HL-60 (cell line): ENCODE measurements at regions not wholly inside any gene's neighbourhood (a gene's known extent, or its start where the extent isn't known, plus 50 kb on each side); places are given as distances from the start of the nearest gene placed in this dataset.

Experiments
- DNase-seq, 2 experiments: peaks; one replicate each; pipeline ENCODE4 v3.0.0-alpha.2; 2010 to 2020; ENCODE audit warnings: low read depth in 1 of 2, low spot score in 1 of 2
- H3K27ac ChIP-seq: fragments of 250-450 bp; sonication (Bioruptor Pico); replicated peaks from 2 replicates; pipeline ENCODE4 v1.5.1; 2020; ENCODE audit warnings: mild to moderate bottlenecking, moderate library complexity
- H3K27me3 ChIP-seq: fragments of 250-450 bp; sonication (Bioruptor Pico); 2 replicates; pipeline ENCODE4 v1.5.1; 2021; ENCODE audit warnings: mild to moderate bottlenecking, moderate library complexity; ENCODE audit not compliant: insufficient read depth, poor library complexity, severe bottlenecking
- H3K4me3 ChIP-seq: replicated peaks from 2 replicates; pipeline ENCODE4 v1.5.1; 2011; ENCODE audit warnings: mild to moderate bottlenecking, control low read depth, low read length; ENCODE audit not compliant: insufficient read depth
- GABPA ChIP-seq: IDR thresholded peaks from 2 replicates; pipeline ENCODE4 v1.6.1; 2012; ENCODE audit warnings: low read depth
- POLR2AphosphoS5 ChIP-seq: IDR thresholded peaks from 2 replicates; pipeline ENCODE4 v1.6.1; 2012; ENCODE audit warnings: low read depth
- SPI1 ChIP-seq: IDR thresholded peaks from 2 replicates; pipeline ENCODE4 v1.6.1; 2012; ENCODE audit warnings: low read depth, mild to moderate bottlenecking, borderline replicate concordance
- TF ChIP-seq, protein P1 (sequence below): IDR thresholded peaks from 2 replicates; pipeline ENCODE4 v1.6.1; 2012; ENCODE audit warnings: low read depth; ENCODE audit not compliant: insufficient replicate concordance
- TF ChIP-seq, protein P2 (sequence below): IDR thresholded peaks from one replicate; pipeline ENCODE4 v1.5.1; 2011; ENCODE audit warnings: low read length, control low read depth, inconsistent platforms; ENCODE audit not compliant: insufficient read depth

DNA sequence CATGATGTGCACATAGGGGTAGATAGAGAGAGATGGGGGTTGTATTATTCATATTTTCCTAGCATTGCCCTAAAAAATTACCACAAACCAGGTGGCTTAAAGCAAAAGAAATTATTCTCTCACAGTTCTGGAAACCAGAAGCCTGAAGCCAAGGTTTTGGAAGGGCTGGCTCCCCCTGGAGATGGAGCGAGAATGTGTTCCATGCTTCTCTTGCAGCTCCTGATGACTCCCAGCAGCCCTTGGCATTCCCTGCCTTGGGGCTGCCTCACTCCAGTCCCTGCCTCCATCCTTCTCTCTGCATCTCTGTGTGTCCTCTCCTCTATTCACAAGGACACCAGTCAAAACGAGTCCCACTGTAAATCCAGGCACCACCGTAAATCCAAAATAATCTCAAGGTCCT, 91.5 kb upstream of the FAM174B start:
- DNase-seq: no peak
- Histone ChIP-seq H3K27me3 (no peaks in the 10 kb centered on the region), H3K4me3 (no peak overlapping the region), H3K27ac (no peak overlapping the region)
- TF ChIP-seq POLR2AphosphoS5: no peak

DNA sequence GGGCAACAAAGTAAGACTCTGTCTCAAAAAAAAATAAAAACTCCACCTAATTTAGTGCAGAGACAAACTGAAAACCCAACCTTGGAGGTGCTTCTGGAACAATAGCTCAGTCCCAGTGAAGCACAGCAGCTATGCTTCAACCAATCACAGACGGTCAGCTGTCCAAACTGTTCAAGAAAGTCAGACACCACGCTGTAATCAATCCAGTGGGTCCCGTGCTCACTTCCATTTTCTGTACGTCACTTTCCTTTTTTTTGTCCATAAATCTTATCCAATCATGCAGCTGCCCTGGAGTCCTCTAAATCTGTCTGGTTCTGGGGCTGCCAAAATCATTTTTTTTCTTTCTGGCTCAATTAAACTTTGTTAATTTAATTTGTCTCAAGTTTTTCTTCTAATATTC, 93.6 kb upstream of the FAM174B start:
- Histone ChIP-seq H3K4me3 (no peak overlapping the region), H3K27ac (no peak overlapping the region), H3K27me3 (no peaks in the 10 kb centered on the region)
- no peak for TF ChIP-seq SPI1
- TF ChIP-seq, protein P1, sequence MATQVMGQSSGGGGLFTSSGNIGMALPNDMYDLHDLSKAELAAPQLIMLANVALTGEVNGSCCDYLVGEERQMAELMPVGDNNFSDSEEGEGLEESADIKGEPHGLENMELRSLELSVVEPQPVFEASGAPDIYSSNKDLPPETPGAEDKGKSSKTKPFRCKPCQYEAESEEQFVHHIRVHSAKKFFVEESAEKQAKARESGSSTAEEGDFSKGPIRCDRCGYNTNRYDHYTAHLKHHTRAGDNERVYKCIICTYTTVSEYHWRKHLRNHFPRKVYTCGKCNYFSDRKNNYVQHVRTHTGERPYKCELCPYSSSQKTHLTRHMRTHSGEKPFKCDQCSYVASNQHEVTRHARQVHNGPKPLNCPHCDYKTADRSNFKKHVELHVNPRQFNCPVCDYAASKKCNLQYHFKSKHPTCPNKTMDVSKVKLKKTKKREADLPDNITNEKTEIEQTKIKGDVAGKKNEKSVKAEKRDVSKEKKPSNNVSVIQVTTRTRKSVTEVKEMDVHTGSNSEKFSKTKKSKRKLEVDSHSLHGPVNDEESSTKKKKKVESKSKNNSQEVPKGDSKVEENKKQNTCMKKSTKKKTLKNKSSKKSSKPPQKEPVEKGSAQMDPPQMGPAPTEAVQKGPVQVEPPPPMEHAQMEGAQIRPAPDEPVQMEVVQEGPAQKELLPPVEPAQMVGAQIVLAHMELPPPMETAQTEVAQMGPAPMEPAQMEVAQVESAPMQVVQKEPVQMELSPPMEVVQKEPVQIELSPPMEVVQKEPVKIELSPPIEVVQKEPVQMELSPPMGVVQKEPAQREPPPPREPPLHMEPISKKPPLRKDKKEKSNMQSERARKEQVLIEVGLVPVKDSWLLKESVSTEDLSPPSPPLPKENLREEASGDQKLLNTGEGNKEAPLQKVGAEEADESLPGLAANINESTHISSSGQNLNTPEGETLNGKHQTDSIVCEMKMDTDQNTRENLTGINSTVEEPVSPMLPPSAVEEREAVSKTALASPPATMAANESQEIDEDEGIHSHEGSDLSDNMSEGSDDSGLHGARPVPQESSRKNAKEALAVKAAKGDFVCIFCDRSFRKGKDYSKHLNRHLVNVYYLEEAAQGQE: no peak
- TF ChIP-seq, protein P2, sequence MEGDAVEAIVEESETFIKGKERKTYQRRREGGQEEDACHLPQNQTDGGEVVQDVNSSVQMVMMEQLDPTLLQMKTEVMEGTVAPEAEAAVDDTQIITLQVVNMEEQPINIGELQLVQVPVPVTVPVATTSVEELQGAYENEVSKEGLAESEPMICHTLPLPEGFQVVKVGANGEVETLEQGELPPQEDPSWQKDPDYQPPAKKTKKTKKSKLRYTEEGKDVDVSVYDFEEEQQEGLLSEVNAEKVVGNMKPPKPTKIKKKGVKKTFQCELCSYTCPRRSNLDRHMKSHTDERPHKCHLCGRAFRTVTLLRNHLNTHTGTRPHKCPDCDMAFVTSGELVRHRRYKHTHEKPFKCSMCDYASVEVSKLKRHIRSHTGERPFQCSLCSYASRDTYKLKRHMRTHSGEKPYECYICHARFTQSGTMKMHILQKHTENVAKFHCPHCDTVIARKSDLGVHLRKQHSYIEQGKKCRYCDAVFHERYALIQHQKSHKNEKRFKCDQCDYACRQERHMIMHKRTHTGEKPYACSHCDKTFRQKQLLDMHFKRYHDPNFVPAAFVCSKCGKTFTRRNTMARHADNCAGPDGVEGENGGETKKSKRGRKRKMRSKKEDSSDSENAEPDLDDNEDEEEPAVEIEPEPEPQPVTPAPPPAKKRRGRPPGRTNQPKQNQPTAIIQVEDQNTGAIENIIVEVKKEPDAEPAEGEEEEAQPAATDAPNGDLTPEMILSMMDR: no peak
- TF ChIP-seq GABPA: no peak
- no peak for TF ChIP-seq POLR2AphosphoS5
- no peak for DNase-seq

DNA sequence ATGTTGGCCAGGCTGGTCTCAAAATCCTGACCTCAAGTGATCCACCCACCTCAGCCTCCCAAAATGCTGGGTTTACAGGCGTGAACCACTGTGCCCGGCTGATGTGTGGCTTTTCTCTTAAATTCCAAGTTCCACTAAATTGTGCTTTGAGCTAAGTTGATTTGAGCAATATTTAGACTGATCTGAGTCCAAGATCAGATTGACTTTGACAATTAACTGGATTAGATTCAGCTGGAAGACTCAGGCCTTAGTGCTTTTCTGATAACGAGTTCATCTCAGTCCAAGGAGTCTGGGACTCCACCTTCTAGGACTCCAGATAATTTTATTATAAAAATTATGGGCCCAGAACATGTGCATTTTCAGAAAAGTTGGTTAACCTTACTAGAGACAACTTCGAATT, 94.4 kb upstream of the FAM174B start:
- TF ChIP-seq GABPA (no peak), POLR2AphosphoS5 (no peak), SPI1 (no peak)
- TF ChIP-seq, protein P1: no peak
- TF ChIP-seq, protein P2: no peak
- Histone ChIP-seq H3K4me3 (no peak overlapping the region), H3K27me3 (no peaks in the 10 kb centered on the region)

DNA sequence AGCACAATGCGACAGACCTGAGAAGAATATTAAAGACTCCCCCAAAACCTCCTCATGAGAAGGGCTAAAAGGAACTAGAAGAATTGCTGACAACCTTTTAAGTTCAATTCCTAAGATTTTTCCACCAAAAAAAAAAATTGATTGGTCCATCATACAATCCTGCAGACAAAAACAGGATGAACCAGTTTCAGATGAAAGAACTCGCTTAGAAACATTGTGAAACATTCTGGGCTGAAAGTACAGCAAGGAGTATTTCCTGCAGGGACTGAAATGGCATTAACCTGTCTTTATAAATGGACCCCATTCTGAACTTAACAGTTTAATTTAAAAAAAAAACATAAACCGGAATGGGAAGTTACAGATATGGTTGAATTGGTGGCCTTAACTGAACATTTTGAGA, 96.0 kb upstream of the FAM174B start:
- no peak for DNase-seq
- Histone ChIP-seq H3K27me3 (no peaks in the 10 kb centered on the region), H3K4me3 (no peak overlapping the region), H3K27ac (no peak overlapping the region)
- TF ChIP-seq, protein P2: no peak
- no peak for TF ChIP-seq GABPA
- no peak for TF ChIP-seq SPI1
- no peak for TF ChIP-seq POLR2AphosphoS5
- TF ChIP-seq, protein P1: no peak

More for the DNA sequence above, 94.4 kb upstream of the FAM174B start:
- no peak for DNase-seq
- no peak overlapping the region for H3K27ac ChIP-seq
